Lung (tissue), 11 donors: ENCODE measurements at regions not wholly inside any gene's neighbourhood (a gene's known extent, or its start where the extent isn't known, plus 50 kb on each side); places are given as distances from the start of the nearest gene placed in this dataset.

Experiments
- ATAC-seq: fragments of 200-7000 bp; cut with Tn5 transposase; one replicate; pipeline ENCODE4 v1.9.1; 2020; ENCODE audit warnings: moderate number of reproducible peaks; ENCODE audit not compliant: insufficient read depth, low FRiP score
- DNase-seq, 3 donors: peaks; one replicate each; pipeline ENCODE4 v3.0.0-alpha.2; 2013 to 2017
- H3K27ac ChIP-seq, 2 donors: one replicate each; pipeline ENCODE4 v1.5.1; 2013; ENCODE audit warnings: mild to moderate bottlenecking in 2 of 2, moderate library complexity in 2 of 2, control low read depth in 1 of 2, inconsistent platforms in 1 of 2, low read depth in 1 of 2, low read length in 1 of 2
- H3K27me3 ChIP-seq, 3 donors: one replicate each; pipeline ENCODE4 v1.5.1; 2013; ENCODE audit warnings: low read length in 2 of 3; ENCODE audit not compliant: control insufficient read depth in 3 of 3, insufficient read depth in 3 of 3
- H3K36me3 ChIP-seq, 4 donors: one replicate each; pipeline ENCODE4 v1.5.1; 2013; ENCODE audit warnings: low read length in 4 of 4, mild to moderate bottlenecking in 1 of 4, moderate library complexity in 1 of 4; ENCODE audit not compliant: control insufficient read depth in 4 of 4, insufficient read depth in 4 of 4
- H3K4me1 ChIP-seq, 5 donors: one replicate each; pipeline ENCODE4 v1.5.1; 2013; ENCODE audit warnings: low read length in 5 of 5, mild to moderate bottlenecking in 2 of 5, moderate library complexity in 1 of 5; ENCODE audit not compliant: control insufficient read depth in 5 of 5, insufficient read depth in 5 of 5
- H3K4me3 ChIP-seq: one replicate; pipeline ENCODE4 v1.5.1; 2013; ENCODE audit warnings: mild to moderate bottlenecking, control low read depth, moderate library complexity
- H3K9ac ChIP-seq, 2 donors: one replicate each; pipeline ENCODE4 v1.5.1; 2013; ENCODE audit warnings: low read length in 2 of 2, control low read depth in 1 of 2; ENCODE audit not compliant: insufficient read depth in 1 of 2
- H3K9me3 ChIP-seq, 4 donors: one replicate each; pipeline ENCODE4 v1.5.1; 2013; ENCODE audit warnings: low read length in 3 of 4, mild to moderate bottlenecking in 1 of 4, moderate library complexity in 1 of 4; ENCODE audit not compliant: control insufficient read depth in 4 of 4, insufficient read depth in 3 of 4
- CTCF ChIP-seq: IDR thresholded peaks from 2 replicates; pipeline ENCODE4 v1.5.1; 2012; ENCODE audit warnings: mild to moderate bottlenecking; ENCODE audit errors: control extremely low read depth, extremely low read depth
- WGBS, 2 donors: extraction: QIAGEN DNeasy Blood & Tissue Kit; methylation state at CpG; one replicate each; pipeline ENCODE4 v1.1.7; 2013; 5-methylcytosine and 5-hydroxymethylcytosine counted together
- donor health status: control.
- donor health status: control.
- donor health status: Bipolar disorder and iron deficiency.
- donor health status: healthy.
- donor health status: DM: yes; HTN: yes; CAD: no.

DNA sequence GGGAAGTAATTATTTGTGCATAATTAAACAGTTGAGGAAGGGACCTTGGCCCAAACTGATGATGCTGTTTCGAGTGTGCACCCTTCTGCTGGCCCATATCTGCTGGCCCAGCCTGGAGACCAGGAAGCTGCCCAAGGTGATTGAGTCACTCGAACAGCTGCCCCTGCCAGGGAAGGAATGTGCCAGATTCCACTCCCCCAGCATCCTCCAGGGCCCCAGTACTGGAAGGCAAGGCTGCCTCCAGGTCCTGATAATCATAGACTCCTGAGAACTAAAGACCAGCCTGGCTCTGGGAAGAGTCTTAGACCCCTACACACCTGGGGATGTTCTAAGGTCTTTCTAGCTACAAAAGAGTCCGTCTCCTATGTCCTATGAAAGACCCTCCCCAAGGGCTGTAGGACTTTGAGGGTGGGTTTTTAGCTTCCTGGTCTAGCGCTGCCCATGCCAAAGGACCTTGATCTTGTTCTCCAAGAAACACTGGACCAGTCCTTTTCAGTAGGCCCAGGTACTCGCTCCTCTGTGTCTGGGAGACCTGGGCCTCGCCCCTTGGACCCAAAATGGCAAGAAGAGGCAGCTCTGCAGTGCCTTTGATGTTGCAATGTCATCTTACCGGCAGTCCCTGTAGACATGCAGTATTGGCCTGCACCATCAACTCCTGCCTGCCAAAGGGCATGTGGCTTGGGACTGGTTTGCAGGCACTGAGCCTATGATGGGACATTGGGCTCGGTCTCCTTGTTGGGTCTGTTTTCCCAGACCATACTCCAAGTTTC lies 103.2 kb upstream of the GPR26 start:
- Histone ChIP-seq H3K27ac (no peak overlapping the region), H3K36me3 (no peaks in the 10 kb centered on the region), H3K9me3 (peaks cover 0 to 2% (median 0%) of the 10 kb centered on the region in 4 donors), H3K4me1 (no peaks in the 10 kb centered on the region), H3K4me3 (no peak overlapping the region), H3K9ac (no peak overlapping the region), H3K27me3 (peaks cover 0 to 5% (median 2%) of the 10 kb centered on the region in 3 donors)
- no peak for DNase-seq
- WGBS, 2 donors, result 68 to 73% methylated on average over 8 of the region's 8 CpGs
- ATAC-seq, result no peak
- TF ChIP-seq CTCF, result no peak

DNA sequence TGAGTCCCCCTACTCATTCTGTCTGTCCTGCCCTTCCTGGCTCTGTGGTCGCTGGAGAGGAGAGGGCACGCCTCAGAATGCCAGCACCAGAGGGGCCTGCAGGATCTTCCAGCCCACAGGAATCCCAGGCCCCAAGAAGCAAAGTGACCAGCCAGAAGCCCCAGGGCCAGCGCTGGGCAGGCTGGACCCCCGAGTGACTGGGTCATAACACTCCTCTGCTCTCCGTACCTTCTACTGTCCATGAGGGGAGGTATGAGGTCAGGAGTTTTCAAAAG lies 102.6 kb upstream of the GPR26 start:
- Histone ChIP-seq H3K9ac (no peak overlapping the region), H3K9me3 (peaks cover 0 to 2% (median 0%) of the 10 kb centered on the region in 4 donors), H3K27me3 (peaks cover 0 to 10% (median 2%) of the 10 kb centered on the region in 3 donors), H3K4me3 (no peak overlapping the region), H3K27ac (no peak overlapping the region), H3K36me3 (no peaks in the 10 kb centered on the region), H3K4me1 (no peaks in the 10 kb centered on the region)
- no peak for DNase-seq
- TF ChIP-seq CTCF, result no peak
- ATAC-seq, result no peak
- 87 to 89% methylated on average over 5 of the region's 5 CpGs for WGBS, 2 donors

DNA sequence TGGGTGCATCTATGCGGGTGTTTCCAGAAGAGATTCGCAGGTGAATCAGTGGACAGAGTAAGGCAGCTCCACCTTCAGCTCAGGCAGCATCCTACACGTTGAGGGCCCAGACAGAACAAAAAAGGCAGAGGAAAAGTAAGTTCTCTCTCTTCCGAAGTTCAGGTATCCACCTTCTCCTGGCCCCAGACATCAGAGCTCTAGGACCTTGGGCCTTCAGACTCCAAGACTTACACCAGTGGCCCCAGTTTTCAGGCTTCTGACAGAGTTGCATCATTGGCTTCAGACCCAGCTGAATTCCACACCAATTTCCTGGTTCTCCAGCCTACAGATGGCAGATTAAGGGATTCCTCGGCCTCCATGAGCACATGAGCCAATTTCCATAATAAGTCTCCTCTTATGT lies 102.2 kb upstream of the GPR26 start:
- Histone ChIP-seq H3K27ac (no peak overlapping the region), H3K4me3 (no peak overlapping the region), H3K4me1 (no peaks in the 10 kb centered on the region), H3K36me3 (no peaks in the 10 kb centered on the region), H3K27me3 (peaks cover 0 to 13% (median 2%) of the 10 kb centered on the region in 3 donors), H3K9ac (no peak overlapping the region), H3K9me3 (peaks cover 0 to 2% (median 0%) of the 10 kb centered on the region in 4 donors)
- ATAC-seq (no peak), DNase-seq (no peak)
- TF ChIP-seq CTCF, result no peak
- 78% methylated on average over 5 of the region's 5 CpGs for WGBS, 2 donors

GRCh38 chr10:123564631-123565030 lies 101.5 kb upstream of the GPR26 start:
- Histone ChIP-seq H3K4me1 (no peaks in the 10 kb centered on the region), H3K36me3 (no peaks in the 10 kb centered on the region), H3K27ac (no peak overlapping the region), H3K9me3 (peaks cover 0 to 2% (median 0%) of the 10 kb centered on the region in 4 donors), H3K9ac (no peak overlapping the region), H3K4me3 (no peak overlapping the region), H3K27me3 (peaks cover 0 to 13% (median 2%) of the 10 kb centered on the region in 3 donors)
- TF ChIP-seq CTCF, result no peak
- no peak for ATAC-seq
- DNase-seq, result no peak
- 85 to 92% methylated on average over 4 of the region's 4 CpGs for WGBS, 2 donors
